ENCODE measurements at regions not wholly inside any gene's neighbourhood (a gene's known extent, or its start where the extent isn't known, plus 50 kb on each side); places are given as distances from the start of the nearest gene placed in this dataset.
"Not testable (repeated sequence)": the region's sequence is repeated elsewhere in the genome, so short reads cannot be mapped to it uniquely, and the experiment has no call there.

DNA sequence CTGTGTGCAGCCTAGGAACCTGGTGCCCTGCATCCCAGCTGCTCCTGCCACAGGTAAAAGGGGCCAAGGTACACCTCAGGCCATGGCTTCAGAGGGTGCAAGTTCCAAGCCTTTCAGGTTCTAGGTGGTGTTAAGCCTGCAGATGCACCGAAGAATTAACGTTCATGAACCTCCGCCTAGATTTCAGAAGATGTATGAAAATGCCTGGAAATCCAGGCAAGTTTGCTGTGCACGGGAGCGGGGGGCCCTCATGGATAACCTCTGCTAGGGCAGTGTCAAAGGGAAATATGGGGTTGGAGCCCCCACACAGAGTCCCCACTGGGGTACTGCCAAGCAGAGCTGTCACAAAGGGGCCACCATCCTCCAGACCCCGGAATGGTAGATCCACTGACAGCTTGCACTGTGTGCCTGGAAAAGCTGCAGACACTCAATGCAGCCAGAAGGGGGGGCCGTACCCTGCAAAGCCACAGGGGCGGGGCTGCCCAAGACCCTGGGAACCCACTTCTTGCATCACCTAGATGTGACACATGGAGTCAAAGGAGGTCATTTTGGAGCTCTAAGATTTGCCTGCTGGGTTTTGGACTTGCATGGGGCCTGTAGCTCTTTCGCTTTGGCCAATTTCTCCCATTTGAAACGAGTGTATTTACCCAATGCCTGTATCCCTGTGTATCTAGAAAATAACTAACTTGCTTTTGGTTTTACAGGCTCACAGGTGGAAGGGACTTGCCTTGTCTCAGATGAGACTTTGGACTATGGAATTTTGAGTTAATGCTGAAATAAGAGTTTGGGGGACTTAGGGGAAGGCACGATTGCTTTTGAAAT lies 145.2 kb upstream of the C1QTNF3 start:
- peak in 9 of 10 donors; percentile 59 to 97 (median 80) for DNase-seq
- intact Hi-C loops (cut with DNase I), result not testable (repeated sequence)

DNA sequence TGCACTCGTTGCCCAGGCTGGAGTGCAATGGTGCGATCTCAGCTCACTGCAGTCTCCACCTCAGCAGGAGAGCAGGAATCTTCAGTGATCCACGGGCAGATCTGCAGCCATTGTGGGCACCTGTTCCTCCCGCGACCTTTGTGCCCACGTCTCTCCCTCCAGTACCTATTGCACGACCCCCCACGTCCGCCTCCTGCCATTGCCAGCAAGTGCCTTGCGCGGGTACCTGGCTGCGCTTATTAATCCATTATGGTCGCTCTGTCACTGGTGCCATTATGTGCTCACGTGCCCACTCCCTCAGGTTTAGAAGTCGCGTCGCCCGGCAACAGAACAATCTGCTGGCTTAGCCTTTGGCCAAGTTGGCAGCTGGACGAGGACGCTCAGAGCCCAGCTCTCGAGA lies 146.2 kb upstream of the C1QTNF3 start:
- peak in 9 of 10 donors; percentile 16 to 94 (median 44) for DNase-seq
- intact Hi-C loops (cut with DNase I), result not testable (repeated sequence)

DNA sequence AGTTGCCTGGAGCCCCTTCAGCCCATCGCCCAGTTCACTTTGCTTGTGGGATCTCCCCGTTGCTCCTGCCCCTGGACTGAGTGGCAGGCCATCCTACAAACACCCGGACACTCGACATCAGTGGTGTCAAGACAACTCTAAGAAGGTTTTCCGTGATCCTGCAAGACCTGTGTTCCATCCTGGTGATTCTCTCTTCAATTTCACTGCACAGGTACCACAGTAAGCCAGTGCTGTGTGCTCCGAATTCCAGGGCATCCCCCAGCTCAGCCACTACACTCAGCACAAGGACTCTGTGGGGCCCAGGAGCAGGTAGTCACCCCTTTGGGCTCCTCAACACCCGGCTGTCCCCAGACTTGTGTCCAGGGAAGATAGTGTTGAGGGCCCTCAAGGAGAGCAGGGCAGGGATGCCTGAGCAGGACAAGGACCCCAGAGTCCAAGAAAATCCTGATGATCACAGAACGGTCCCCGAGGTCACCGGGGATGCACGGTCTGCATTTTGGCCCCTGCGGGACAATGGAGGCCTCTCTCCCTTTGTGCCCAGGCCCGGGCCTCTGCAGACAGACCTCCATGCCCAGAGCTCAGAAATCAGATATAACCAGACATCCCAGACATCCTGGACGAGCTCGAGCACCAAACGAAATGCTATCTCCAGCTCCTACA lies 146.9 kb upstream of the C1QTNF3 start:
- intact Hi-C loops (cut with DNase I), result not testable (repeated sequence)
- peak in 8 of 10 donors; percentile 32 to 93 (median 42) for DNase-seq

DNA sequence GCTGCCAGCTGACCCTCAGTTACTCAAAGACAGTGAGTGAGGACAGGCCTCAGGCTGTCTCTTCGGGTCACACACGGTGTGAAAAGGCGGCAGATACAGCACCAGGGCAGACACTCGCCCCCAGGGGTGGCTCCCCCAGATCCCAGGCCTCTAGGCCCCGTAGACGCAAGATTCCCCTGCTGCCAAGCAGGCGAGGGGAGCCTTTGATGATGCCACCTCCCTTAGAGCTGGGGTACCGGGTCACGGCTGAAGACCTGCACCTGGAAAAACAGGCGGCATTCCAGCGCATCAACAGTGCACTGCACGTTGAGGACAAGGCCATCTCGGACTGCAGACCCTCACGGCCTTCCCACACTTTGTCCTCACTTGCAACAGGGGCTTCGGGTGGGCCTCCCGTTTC lies 147.5 kb upstream of the C1QTNF3 start:
- intact Hi-C loops (cut with DNase I), result not testable (repeated sequence)
- DNase-seq, result peak in 8 of 10 donors; percentile 44 to 93 (median 53)

DNA sequence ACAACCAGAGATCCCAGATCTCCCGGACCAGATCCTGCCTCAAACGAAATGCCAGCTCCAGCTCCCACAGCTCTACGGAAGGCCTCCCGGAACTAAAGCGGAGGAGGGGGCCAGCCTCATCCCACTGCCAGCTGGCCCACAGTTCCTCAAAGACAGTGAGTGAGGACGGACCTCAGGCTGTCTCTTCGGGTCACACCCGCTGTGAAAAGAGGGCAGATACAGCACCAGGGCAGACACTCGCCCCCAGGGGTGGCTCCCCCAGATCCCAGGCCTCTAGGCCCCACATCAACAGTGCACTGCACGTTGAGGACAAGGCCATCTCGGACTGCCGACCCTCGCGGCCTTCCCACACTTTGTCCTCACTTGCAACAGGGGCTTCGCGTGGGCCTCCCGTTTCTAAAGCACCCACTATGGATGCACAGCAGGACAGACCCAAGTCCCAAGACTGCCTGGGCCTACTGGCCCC lies 148.3 kb upstream of the C1QTNF3 start:
- intact Hi-C loops (cut with DNase I), result not testable (repeated sequence)

DNA sequence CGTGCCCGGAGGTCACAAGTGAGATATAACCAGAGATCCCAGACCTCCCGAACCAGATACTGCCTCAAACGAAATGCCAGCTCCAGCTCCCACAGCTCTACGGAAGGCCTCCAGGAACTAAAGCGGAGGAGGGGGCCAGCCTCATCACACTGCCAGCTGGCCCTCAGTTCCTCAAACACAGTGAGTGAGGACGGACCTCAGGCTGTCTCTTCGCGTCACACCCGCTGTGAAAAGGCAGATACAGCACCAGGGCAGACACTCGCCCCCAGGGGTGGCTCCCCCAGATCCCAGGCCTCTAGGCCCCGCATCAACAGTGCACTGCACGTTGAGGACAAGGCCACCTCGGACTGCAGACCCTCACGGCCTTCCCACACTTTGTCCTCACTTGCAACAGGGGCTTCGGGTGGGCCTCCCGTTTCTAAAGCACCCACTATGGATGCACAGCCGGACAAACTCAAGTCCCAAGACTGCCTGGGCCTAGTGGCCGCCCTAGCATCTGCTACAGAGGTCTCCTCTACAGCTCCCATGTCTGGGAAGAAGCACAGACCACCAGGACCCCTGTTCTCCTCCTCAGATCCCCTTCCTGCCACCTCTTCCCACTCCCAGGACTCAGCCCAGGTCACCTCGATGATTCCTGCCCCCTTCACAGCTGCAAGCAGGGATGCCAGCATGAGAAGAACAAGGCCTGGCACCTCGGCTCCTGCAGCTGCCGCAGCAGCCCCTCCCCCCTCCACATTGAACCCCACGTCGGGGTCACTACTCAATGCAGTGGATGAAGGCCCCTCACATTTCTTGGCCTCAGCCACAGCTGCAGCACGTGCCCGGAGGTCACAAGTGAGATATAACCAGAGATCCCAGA lies 149.3 kb upstream of the C1QTNF3 start:
- peak; percentile 36 to 96 (median 64) for DNase-seq
- intact Hi-C loops (cut with DNase I), result not testable (repeated sequence)

More for the DNA sequence above, 148.3 kb upstream of the C1QTNF3 start:
- DNase-seq, result peak in 9 of 10 donors; percentile 27 to 95 (median 53)

DNA sequence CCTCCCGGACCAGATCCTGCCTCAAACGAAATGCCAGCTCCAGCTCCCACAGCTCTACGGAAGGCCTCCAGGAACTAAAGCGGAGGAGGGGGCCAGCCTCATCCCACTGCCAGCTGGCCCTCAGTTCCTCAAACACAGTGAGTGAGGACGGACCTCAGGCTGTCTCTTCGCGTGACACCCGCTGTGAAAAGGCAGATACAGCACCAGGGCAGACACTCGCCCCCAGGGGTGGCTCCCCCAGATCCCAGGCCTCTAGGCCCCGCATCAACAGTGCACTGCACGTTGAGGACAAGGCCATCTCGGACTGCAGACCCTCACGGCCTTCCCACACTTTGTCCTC lies 149.9 kb upstream of the C1QTNF3 start:
- peak in 4 of 10 donors; percentile 36 to 88 (median 57) for DNase-seq
- intact Hi-C loops (cut with DNase I), result not testable (repeated sequence)

DNA sequence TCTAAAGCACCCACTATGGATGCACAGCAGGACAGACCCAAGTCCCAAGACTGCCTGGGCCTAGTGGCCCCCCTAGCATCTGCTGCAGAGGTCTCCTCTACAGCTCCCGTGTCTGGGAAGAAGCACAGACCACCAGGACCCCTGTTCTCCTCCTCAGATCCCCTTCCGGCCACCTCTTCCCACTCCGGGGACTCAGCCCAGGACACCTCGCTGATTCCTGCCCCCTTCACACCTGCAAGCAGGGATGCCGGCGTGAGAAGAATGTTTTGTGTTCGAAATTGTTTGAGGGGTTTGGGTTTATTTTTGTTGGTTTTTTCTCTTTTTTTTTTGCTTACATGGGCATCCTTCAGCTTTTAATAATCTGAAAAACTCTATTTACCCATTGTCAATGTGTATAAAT lies 150.3 kb upstream of the C1QTNF3 start:
- DNase-seq, result peak in 7 of 10 donors; percentile 31 to 93 (median 45)
- intact Hi-C loops (cut with DNase I), result not testable (repeated sequence)

DNA sequence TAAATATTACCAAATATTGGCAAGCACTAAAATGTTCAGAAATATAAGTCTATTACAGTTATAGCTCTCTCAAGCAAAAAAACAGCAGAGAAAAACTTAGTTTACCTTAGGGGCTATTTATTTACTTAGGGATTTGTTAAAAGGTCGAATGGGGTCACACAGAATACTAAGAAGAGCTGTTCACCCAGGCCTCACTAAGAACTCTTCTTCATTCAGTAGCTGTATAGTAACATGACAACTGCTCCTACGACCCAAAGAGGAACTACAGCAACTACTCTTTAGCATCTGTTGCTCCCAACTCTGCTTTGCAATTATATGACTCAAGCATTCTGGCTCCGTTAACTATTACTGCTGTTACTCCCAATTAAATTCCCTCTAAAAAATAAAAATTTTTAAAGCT lies 150.8 kb upstream of the C1QTNF3 start:
- DNase-seq; intact Hi-C loops (cut with DNase I): not testable (repeated sequence)

DNA sequence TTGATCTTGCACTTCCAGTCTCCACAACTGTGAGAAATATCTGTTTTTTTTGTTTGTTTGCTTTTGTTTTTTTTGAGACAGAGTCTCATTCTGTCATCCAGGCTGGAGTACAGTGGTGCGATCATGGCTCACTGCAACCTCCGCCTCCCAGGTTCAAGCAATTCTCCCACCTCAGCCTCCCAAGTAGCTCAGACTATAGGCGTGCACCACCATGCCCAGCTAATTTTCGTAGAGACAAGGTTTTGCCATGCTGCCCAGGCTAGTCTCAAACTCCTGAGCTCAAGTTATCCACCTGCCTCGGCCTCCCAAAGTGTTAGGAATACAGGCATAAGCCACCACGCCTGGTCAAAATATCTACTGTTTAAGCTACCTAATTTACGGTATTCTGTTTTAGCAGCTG lies 153.1 kb upstream of the C1QTNF3 start:
- intact Hi-C loops (cut with DNase I), result not testable (repeated sequence)
- DNase-seq, result peak in 1 of 10 donors; percentile 77

DNA sequence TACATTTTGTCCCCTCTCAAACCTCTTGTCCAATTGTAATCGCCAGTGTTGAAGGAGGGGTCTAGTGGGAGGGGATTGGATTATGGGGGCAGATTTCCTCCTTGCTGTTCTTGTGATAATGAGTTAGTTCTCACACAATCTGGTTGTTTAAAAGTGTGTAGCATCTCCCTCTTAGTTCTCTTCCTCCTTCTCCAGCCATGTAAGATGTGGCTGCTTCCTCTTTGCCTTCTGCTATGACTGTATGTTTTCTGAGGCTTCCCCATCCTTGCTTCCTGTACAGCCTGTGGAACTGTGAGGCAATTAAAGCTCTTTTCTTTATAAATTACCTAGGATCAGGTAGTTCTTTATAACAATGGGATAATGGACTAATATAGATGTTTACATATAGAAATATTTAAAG lies 162.3 kb upstream of the C1QTNF3 start:
- DNase-seq; intact Hi-C loops (cut with DNase I): not testable (repeated sequence)

DNA sequence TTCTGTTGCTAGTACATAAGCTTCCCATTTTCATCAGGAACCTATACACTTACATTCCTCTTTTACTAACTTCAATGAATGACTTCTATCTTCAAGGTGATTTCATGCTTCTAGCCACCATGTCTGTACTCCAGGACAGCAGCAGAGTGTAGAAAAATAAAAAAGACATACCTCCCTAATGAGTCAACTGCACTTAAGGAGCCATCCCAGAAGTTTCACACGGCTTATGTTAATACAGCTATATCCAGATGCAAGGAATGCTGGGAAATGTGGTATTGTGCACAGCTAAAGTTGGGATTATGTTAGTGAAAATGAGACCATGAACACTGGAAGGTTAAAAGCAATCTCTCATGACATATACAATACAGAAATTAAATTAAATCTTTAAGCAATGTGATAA lies 174.4 kb upstream of the C1QTNF3 start:
- intact Hi-C loops (cut with DNase I); DNase-seq: not testable (repeated sequence)

DNA sequence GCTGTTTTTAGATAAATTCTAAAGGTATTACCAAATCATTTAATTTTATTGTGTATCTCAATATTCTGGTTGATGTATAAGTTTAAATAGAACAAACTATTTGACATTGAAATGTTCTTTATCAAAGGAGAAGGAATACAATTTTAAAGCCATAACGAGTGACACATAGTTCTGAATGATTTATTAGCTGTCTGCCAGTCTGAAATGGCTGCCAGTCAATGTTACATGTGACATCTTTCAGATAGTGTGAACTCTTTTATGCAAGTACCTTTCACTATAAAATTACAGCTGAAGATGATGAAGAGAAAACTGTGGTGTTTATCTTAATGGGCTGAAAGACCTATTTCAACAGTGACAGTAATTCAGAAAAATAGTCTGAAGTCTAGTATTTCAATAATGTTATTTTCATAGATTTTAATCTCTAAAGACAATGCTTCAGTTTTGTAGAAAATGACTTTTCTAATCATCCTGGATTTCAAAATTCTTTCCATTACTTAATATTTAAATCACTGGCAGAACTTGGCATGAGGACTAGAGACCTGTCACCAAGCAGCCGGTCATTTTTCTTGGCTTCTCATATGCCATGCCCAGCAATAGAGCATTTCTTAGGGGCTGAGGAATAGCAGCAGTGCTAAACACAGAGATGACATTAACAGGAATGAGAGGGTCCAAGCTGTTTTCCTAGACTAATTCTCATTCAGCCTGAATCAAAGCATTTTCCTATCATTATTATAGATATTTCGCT lies 178.5 kb upstream of the C1QTNF3 start:
- intact Hi-C loops (cut with DNase I); DNase-seq: not testable (repeated sequence)

DNA sequence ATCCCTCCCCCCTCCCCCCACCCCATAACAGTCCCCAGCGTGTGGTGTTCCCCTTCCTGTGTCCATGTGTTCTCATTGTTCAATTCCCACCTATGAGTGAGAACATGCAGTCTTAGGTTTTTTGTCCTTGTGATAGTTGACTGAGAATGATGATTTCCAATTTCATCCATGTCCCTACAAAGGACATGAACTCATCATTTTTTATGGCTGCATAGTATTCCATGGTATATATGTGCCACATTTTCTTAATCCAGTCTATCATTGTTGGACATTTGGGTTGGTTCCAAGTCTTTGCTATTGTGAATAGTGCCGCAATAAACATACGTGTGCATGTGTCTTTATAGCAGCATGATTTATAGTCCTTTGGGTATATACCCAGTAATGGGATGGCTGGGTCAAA lies 180.1 kb upstream of the C1QTNF3 start:
- DNase-seq; intact Hi-C loops (cut with DNase I): not testable (repeated sequence)

DNA sequence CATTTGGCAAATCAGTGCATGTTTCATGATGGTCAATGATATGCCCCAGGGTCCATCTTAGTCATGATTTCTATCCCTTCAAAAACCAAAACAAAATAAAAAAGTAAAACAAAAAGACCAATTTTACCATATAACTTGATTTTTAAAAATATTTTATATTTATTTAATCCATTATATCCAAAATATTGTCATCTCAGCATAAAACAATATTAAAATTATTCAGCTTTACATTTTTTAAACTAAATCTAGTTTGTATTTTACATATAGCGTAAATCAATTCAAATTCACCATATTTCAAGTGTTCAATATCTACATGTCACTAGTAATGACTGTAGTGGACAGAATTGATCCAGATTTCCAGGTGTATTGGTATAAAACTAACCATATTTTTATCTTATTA lies 187.4 kb upstream of the C1QTNF3 start:
- DNase-seq; intact Hi-C loops (cut with DNase I): not testable (repeated sequence)

DNA sequence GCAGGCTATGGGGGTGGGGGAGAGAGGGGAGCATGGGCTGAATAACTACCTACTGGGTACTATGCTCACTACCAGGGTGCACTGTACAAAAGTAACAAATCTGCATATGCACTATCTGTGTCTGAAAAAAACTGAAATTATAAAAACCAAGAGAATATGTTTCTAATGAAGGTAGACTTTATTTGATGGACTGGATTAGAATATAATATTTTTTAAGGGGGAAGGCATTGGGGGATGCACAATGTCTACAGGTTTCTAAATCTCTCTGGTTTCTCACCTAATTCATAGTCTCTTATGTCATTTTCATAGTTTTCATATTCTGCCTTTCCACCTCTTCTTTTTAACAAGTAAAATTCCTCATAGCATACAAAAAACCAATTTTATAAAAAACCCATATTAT lies 200.8 kb upstream of the C1QTNF3 start:
- intact Hi-C loops (cut with DNase I); DNase-seq: not testable (repeated sequence)

DNA sequence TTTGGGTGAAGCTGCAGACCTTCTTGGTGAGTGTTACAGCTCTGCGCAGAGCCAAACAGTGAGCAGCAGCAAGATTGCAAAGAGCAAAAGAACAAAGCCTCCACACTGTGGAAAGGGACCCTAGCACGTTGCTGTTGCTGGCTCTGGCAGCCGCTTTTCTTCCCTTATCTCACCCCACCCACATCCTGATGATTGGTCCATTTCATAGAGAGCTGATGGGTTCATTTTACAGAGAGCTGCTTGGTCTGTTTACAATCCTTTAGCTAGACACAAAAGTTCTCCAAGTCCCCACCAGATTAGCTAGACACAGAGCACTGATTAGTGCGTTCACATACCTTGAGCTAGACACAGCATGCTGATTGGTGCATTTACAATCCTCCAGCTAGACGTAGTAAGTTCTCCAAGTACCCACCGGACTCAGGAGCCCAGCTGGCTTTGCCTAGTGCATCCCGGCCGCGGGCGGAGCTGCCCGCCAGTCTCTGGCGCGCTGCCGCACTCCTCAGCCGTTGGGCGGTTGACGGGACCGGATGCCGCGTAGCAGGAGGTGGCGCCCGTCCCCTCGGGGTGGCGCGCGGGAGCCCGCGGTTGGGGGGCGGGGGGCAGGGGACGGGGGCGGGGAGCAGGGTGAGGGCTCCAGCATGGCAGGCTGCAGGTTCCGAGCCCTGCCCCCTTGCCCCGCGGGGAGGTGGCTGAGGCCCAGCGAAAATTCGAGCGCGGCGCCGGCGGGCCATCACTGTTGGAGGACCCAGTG lies 201.4 kb upstream of the C1QTNF3 start:
- peak; percentile 58 to 96 (median 66) for DNase-seq
- intact Hi-C loops (cut with DNase I), result not testable (repeated sequence)

DNA sequence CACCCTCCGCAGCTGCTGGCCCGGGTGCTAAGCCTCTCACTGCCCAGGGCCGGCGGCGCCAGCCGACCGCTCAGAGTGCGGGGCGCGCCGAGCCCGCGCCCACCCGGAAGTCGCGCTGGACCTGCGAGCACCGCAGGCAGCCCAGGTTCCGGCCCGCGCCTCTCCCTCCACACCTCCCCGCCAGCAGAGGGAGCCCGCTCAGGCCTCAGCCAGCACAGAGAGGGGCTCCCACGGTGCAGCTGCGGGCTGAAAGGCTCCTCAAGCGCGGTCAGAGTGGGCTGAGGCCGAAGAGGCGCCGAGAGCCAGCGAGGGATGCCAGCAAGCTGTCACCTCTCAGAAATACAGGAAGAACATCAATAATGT lies 202.0 kb upstream of the C1QTNF3 start:
- intact Hi-C loops (cut with DNase I), result not testable (repeated sequence)
- peak in 2 of 10 donors; percentile 3 to 12 for DNase-seq

DNA sequence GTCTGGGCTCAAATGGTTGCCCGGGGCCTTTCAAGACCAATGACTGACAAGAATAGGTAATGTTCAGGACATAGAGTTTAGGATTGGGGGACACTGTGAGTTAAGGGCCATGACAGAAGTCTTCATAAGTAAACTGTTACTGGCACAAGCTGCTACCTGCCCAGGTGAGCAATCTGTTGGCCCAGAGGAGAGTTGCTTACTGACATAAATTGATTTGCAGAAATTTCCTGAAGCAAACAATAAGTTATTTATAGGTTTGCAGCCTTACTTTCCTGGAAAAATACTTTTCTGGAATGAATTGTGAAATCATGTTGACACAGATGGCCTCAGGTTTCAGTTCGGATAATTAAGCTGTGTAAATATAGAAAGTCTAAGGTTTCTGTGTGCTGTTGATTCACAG lies 202.8 kb upstream of the C1QTNF3 start:
- intact Hi-C loops (cut with DNase I); DNase-seq: not testable (repeated sequence)

Measured in posterior cingulate gyrus (tissue), 11 donors.